ENCODE measurements at regions not wholly inside any gene's neighbourhood (a gene's known extent, or its start where the extent isn't known, plus 50 kb on each side); places are given as distances from the start of the nearest gene placed in this dataset.

DNA sequence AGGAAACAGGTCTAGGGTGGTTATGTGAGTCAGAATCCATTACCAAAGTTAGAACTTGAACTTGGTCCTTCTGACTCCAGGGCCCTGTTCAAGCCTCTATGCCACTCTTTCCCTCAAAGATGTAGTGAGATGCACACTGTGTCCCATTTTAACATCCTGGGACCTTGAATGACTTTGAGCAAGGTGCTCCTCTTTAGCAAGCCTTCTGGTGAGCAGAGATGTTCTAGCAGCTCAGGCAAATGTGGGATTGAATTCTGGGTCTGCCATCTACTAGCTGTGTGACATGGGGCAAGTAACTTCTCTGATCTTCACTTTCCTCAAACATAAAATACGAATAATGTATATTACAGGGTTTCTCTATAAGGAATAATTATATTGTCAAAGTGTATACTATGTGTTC is 294.0 kb upstream of the CXCR4 start:
- TF ChIP-seq, protein P1, sequence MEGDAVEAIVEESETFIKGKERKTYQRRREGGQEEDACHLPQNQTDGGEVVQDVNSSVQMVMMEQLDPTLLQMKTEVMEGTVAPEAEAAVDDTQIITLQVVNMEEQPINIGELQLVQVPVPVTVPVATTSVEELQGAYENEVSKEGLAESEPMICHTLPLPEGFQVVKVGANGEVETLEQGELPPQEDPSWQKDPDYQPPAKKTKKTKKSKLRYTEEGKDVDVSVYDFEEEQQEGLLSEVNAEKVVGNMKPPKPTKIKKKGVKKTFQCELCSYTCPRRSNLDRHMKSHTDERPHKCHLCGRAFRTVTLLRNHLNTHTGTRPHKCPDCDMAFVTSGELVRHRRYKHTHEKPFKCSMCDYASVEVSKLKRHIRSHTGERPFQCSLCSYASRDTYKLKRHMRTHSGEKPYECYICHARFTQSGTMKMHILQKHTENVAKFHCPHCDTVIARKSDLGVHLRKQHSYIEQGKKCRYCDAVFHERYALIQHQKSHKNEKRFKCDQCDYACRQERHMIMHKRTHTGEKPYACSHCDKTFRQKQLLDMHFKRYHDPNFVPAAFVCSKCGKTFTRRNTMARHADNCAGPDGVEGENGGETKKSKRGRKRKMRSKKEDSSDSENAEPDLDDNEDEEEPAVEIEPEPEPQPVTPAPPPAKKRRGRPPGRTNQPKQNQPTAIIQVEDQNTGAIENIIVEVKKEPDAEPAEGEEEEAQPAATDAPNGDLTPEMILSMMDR (IDR thresholded peaks at IDR 0.05): no peak
- TF ChIP-seq TCF7L2 (IDR thresholded peaks at IDR 0.05; ENCODE audit: low read depth, low read length): no peak
- TF ChIP-seq, protein P2, sequence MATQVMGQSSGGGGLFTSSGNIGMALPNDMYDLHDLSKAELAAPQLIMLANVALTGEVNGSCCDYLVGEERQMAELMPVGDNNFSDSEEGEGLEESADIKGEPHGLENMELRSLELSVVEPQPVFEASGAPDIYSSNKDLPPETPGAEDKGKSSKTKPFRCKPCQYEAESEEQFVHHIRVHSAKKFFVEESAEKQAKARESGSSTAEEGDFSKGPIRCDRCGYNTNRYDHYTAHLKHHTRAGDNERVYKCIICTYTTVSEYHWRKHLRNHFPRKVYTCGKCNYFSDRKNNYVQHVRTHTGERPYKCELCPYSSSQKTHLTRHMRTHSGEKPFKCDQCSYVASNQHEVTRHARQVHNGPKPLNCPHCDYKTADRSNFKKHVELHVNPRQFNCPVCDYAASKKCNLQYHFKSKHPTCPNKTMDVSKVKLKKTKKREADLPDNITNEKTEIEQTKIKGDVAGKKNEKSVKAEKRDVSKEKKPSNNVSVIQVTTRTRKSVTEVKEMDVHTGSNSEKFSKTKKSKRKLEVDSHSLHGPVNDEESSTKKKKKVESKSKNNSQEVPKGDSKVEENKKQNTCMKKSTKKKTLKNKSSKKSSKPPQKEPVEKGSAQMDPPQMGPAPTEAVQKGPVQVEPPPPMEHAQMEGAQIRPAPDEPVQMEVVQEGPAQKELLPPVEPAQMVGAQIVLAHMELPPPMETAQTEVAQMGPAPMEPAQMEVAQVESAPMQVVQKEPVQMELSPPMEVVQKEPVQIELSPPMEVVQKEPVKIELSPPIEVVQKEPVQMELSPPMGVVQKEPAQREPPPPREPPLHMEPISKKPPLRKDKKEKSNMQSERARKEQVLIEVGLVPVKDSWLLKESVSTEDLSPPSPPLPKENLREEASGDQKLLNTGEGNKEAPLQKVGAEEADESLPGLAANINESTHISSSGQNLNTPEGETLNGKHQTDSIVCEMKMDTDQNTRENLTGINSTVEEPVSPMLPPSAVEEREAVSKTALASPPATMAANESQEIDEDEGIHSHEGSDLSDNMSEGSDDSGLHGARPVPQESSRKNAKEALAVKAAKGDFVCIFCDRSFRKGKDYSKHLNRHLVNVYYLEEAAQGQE (IDR thresholded peaks at IDR 0.05; ENCODE audit: insufficient read depth in 1 of 2, low read depth in 2 of 2, low read length in 1 of 2): no peak
- TF ChIP-seq POLR2AphosphoS5 (IDR thresholded peaks at IDR 0.05; ENCODE audit: low read depth, low read length): no peak
- TF ChIP-seq SIN3A (IDR thresholded peaks at IDR 0.05; ENCODE audit: borderline replicate concordance, insufficient read depth, low read depth, low read length): no peak
